ENCODE measurements at regions not wholly inside any gene's neighbourhood (a gene's known extent, or its start where the extent isn't known, plus 50 kb on each side); places are given as distances from the start of the nearest gene placed in this dataset.

GRCh38 chr2:239608723-239609122, 207.9 kb upstream of the HDAC4 start:
- no peak for DNase-seq

DNA sequence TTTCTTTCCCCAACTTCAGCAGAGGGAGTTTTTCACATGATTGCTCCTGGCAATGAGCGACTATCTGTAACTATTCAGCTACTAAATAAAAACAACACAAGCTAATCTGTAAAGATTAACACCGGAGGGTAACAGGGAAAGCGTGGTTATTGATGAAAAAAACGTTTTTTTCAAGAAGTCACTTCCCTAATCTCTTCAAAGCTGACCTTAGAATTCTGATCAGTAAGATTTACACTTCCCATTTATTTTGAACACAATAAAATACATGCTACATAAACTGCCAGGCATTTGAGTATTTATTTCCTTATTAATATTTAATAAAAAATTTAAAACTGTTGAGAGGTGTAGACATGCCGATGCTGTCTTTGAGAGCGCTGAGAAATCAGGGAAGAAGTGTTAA, 207.4 kb upstream of the HDAC4 start:
- no peak for DNase-seq

DNA sequence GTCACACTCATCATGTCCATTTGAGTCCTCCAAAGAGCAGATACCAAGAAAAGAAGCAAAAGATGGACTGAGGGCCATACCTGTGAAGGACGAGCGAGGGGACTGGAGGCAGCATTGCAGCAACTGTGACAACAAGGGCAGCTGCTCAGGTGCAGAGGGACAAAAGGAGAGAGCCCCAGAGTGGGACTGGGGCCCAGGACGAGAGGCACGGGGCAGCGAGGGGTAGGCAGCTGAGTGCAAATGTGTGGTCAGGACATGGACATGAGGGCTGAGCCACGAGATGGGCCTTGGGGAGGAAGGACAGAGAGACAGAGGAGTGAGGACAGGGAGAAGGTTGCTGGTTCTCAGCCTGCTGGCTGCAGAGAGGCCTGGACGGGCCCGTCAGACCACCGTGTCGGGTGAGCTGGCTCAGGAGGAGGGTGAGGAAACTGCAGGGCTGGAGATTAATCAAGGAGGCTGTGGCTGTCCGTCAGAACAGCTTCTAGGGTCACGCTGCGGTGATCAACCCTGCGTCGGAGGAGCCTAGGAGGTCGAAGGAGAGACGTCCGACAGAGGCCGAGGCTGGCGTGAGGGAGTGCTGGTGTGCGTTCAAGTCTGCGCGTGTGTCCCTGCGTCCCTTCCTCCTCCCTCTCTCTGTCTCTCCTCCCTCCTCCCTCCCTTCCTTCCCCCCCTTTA, 206.8 kb upstream of the HDAC4 start:
- no peak for DNase-seq

DNA sequence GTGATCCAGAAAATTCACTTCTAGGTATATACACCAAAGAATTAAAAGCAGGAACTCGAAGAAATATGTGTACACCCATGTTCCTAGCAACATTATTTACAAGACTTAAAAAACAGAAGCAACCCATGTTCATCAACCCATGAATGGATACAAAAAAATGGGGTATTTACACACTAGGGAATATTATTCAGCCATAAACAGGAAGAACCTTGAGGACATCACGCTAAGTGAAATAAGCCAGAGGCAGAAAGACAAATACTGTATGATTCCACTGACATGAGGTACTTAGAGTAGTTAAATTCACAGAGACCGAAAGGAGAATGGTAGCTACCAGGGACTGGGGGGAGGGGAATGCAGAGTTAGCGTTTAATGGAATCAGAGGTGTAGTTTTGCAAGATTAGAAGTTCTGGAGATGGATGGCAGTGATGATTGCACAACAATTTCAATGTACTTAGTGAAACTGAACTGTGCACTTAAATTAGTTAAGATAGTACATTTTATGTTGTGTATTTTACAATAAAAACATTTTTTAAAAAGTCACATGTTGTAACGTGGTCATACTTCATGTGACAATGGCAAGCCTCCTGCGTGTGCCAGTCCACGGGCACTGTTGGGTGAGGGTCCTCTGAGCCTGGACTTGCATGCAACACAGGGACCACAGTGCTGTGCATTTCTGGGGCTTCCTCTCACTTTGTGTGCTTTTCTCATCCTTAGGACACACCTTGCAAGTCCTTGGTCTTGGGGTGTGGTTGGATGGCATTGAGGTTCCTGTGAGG, 206.1 kb upstream of the HDAC4 start:
- DNase-seq = no peak

DNA sequence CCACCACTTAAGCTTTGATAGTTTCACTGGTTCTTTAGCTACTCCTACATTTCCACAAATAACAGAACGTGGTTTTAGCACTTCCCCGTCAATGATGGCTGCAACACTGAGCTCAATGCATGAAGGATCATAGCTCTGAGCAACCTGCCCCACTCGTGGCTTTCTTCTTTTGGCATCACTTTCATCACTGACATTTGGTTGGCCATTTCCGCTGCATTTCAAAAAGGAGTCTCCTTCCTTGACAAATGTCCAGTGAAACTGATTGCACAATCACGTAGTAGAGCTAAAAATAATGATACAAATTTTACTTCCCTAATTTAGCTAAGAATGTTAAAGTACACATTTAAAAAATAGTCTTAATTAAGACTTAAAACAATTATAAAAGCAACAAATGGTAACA, 205.2 kb upstream of the HDAC4 start:
- DNase-seq = peak in 1 of 2 donors; percentile 45

- DNase-seq = no peak
Measured at GRCh38 chr2:239605409-239605808, 204.6 kb upstream of the HDAC4 start.

DNA sequence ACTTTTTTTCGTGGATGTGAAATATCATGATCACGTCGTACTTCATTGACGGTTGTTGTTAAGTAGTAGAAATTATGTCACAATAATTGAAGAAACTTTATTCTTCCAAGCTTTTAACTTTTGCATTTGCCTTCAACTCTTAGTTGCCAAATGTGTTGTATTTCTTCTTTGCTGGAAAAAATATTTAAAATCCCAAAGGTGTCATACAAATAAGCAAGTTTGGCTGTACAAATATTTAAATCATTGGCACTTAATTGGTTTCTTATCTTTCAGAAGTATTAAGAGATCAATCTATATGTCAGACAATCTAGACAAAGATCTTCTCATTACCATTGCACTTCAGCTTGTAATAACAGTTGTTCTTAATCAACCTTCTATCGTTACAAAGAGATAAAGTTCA, 204.0 kb upstream of the HDAC4 start:
- no peak for DNase-seq

- no peak for DNase-seq
Measured at GRCh38 chr2:239603411-239604356, 202.9 kb upstream of the HDAC4 start.

- DNase-seq = peak; percentile 36 to 39
Measured at GRCh38 chr2:239602290-239603282, 201.8 kb upstream of the HDAC4 start.

- DNase-seq = no peak
Measured at GRCh38 chr2:239601880-239602279, 201.1 kb upstream of the HDAC4 start.

GRCh38 chr2:239601201-239601851, 200.5 kb upstream of the HDAC4 start:
- DNase-seq = no peak

DNA sequence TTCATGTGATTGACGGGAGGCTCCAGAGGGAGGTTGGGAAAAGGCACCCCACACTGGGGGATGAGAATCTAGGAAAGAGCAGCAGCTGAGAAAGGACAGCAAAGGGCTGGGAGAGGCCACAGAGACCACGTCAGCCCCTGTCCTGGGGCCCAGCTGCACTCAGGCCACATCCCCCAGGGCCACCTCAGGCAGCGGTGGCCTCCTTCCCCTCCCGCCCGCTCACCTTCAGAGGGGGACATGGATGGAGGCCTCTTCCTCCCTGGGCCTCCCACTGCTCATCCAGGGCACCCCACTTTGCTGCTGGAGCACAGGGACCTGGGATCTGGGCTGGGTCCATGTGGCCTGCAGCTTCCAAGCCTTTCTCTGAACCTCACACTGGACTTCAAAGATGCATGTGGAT, 199.8 kb upstream of the HDAC4 start:
- no peak for DNase-seq

- DNase-seq = no peak
Measured at GRCh38 chr2:239600001-239600593, 199.3 kb upstream of the HDAC4 start.

- DNase-seq = no peak
Measured at GRCh38 chr2:239599299-239599698, 198.5 kb upstream of the HDAC4 start.

GRCh38 chr2:239598732-239599090, 197.9 kb upstream of the HDAC4 start:
- DNase-seq = no peak

- DNase-seq = no peak
Measured at GRCh38 chr2:239598011-239598731, 197.4 kb upstream of the HDAC4 start.

GRCh38 chr2:239597216-239597615, 196.4 kb upstream of the HDAC4 start:
- no peak for DNase-seq

DNA sequence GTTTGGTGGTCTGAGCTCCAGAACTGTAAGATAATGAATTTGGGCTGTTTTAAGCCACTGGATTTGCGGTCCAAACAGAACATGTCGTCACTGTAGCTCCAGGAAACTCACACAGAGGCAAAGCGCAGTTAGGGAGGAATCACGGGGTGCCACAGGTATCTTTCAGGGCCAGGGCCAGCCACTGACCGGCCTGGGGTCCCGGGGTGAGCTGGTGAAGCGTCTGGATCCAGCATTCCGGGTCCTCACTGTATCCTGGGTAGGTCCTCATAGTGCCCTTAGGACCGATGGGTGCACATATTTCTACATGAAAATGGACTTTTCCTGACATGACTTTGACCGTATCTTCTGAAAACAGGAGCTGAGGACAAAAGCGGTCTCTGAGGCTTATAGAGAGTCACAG, 196.0 kb upstream of the HDAC4 start:
- no peak for DNase-seq

GRCh38 chr2:239596253-239596652, 195.4 kb upstream of the HDAC4 start:
- no peak for DNase-seq

- no peak for DNase-seq
Measured at GRCh38 chr2:239595726-239596125, 194.9 kb upstream of the HDAC4 start.
